CD14-positive monocyte (primary cell): ENCODE measurements at regions not wholly inside any gene's neighbourhood (a gene's known extent, or its start where the extent isn't known, plus 50 kb on each side); places are given as distances from the start of the nearest gene placed in this dataset.

Experiments used
- DNase-seq, 3 donors: peaks; one replicate each; pipeline ENCODE4 v3.0.0-alpha.2; 2011 to 2022
- H2AFZ ChIP-seq: 2 replicates; pipeline ENCODE4 v1.6.0; 2012; ENCODE audit warnings: mild to moderate bottlenecking, low read depth, low read length, inconsistent platforms; ENCODE audit not compliant: insufficient read depth, poor library complexity, severe bottlenecking
- H3K27ac ChIP-seq, 2 donors: 1 replicate in 1 of 2; 2 replicates in 1 of 2; pipeline ENCODE4 v1.5.1; 2012 to 2013; ENCODE audit warnings: low read length in 2 of 2, control low read depth in 1 of 2, inconsistent platforms in 1 of 2, low read depth in 1 of 2, mild to moderate bottlenecking in 1 of 2
- H3K27me3 ChIP-seq, 2 donors: one replicate each; pipeline versions ENCODE4 v1.6.0 to v1.6.1; 2011 to 2013; ENCODE audit warnings: low read length in 2 of 2; ENCODE audit not compliant: control insufficient read depth in 2 of 2, insufficient read depth in 2 of 2
- H3K36me3 ChIP-seq, 2 donors: replicated peaks in 1 of 2; 1 replicate in 1 of 2; 2 replicates in 1 of 2; pipeline versions ENCODE4 v1.5.1 to v1.6.1; 2012 to 2013; ENCODE audit warnings: low read length in 2 of 2, control low read depth in 1 of 2, inconsistent platforms in 1 of 2, mild to moderate bottlenecking in 1 of 2; ENCODE audit not compliant: insufficient read depth in 2 of 2, control insufficient read depth in 1 of 2
- H3K4me1 ChIP-seq, 2 donors: 1 replicate in 1 of 2; 2 replicates in 1 of 2; pipeline versions ENCODE4 v1.5.1 to v1.6.1; 2012 to 2013; ENCODE audit warnings: low read length in 2 of 2, control low read depth in 1 of 2, inconsistent platforms in 1 of 2, mild to moderate bottlenecking in 1 of 2, moderate library complexity in 1 of 2; ENCODE audit not compliant: insufficient read depth in 2 of 2, control insufficient read depth in 1 of 2
- H3K4me2 ChIP-seq: replicated peaks from 2 replicates; pipeline ENCODE3; 2012; ENCODE audit warnings: low read length, moderate library complexity, mild to moderate bottlenecking; ENCODE audit not compliant: poor library complexity, severe bottlenecking; ENCODE audit errors: extremely low read depth
- H3K4me3 ChIP-seq, 3 experiments: fragments of 200-600 bp in 1 of 3; sonication (generic) in 1 of 3; replicated peaks in 1 of 3; 1 replicate in 2 of 3; 2 replicates in 1 of 3; pipeline ENCODE4 v1.5.1; 2011 to 2013; ENCODE audit warnings: low read length in 3 of 3, mild to moderate bottlenecking in 3 of 3, control low read depth in 2 of 3, low read depth in 2 of 3, inconsistent platforms in 1 of 3, moderate library complexity in 1 of 3
- H3K79me2 ChIP-seq: 2 replicates; pipeline ENCODE4 v1.6.0; 2012; ENCODE audit warnings: mild to moderate bottlenecking, control low read depth, inconsistent platforms, low read length, moderate library complexity; ENCODE audit not compliant: insufficient read depth
- H3K9ac ChIP-seq: 2 replicates; pipeline ENCODE4 v1.6.0; 2017; ENCODE audit warnings: low read length, mild to moderate bottlenecking; ENCODE audit not compliant: insufficient read depth, poor library complexity, severe bottlenecking
- H3K9me3 ChIP-seq, 2 donors: replicated peaks in 1 of 2; 1 replicate in 1 of 2; 2 replicates in 1 of 2; pipeline versions ENCODE4 v1.5.1 to v1.6.1; 2012 to 2013; ENCODE audit warnings: low read length in 2 of 2, control low read depth in 1 of 2; ENCODE audit not compliant: control insufficient read depth in 1 of 2, insufficient read depth in 1 of 2
- H4K20me1 ChIP-seq: 2 replicates; pipeline ENCODE4 v1.6.0; 2012; ENCODE audit warnings: mild to moderate bottlenecking, low read length, control low read depth, moderate library complexity; ENCODE audit not compliant: insufficient read depth
- H3K27ac Mint-ChIP-seq, 7 donors: one replicate each; pipeline ENCODE4 v1.8.0; 2020; ENCODE audit warnings: mild to moderate bottlenecking in 7 of 7, mixed read lengths in 7 of 7, moderate library complexity in 6 of 7, inconsistent platforms in 2 of 7
- H3K27me3 Mint-ChIP-seq, 3 donors: one replicate each; pipeline ENCODE4 v1.8.0; 2021 to 2022; ENCODE audit warnings: low read depth in 3 of 3, mild to moderate bottlenecking in 3 of 3, mixed read lengths in 3 of 3, moderate library complexity in 3 of 3, inconsistent platforms in 1 of 3
- H3K36me3 Mint-ChIP-seq, 2 donors: one replicate each; pipeline ENCODE4 v1.8.0; 2020; ENCODE audit warnings: mixed read lengths in 2 of 2, inconsistent platforms in 1 of 2, mild to moderate bottlenecking in 1 of 2
- H3K4me1 Mint-ChIP-seq: one replicate; pipeline ENCODE4 v1.8.0; 2020; ENCODE audit warnings: mild to moderate bottlenecking, mixed read lengths
- H3K4me3 Mint-ChIP-seq, 2 donors: one replicate each; pipeline ENCODE4 v1.8.0; 2020; ENCODE audit warnings: mild to moderate bottlenecking in 2 of 2, mixed read lengths in 2 of 2, moderate library complexity in 1 of 2
- H3K9me3 Mint-ChIP-seq, 7 donors: one replicate each; pipeline ENCODE4 v1.8.0; 2020 to 2022; ENCODE audit warnings: mixed read lengths in 7 of 7, mild to moderate bottlenecking in 6 of 7, moderate library complexity in 6 of 7, inconsistent platforms in 2 of 7
- WGBS: methylation state at CpG from one replicate; pipeline ENCODE4 v1.1.5; 2013; ENCODE audit warnings: missing lambda C conversion rate; ENCODE audit not compliant: insufficient coverage; 5-methylcytosine and 5-hydroxymethylcytosine counted together
- intact Hi-C, 2 donors: fragments of 100-400 bp; cut with micrococcal nuclease; formaldehyde crosslinking; loops; one replicate each; pipeline versions ENCODE4 v1.15.0 to v1.15.1; 2023
- TF ChIP-seq, protein P1 (sequence below): fragments of 200-600 bp; IDR thresholded peaks from one replicate; pipeline ENCODE4 v1.8.0; 2022; ENCODE audit warnings: antibody characterized with exemption, mild to moderate bottlenecking

DNA sequence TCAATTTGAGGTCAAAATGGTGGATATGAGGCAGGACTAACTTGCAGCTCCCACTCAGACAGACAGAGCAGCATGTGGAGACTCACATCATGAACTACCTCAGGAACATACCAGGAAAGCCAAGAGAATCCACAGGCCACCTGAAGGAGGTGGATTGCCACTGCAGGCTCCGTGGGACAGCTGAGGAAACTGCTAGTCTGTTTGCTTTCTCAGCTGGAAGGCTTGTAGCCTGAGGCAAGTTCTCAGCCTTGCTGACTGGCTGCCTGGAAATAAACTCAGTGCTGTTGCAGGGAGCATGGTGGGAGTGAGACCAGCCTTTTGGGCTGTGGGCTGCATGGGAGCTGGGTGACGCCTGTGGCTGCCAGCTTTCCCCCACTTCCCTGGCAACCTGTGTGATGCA, 202.9 kb downstream of the ZNF248 start:
- no peak for DNase-seq
- Mint-ChIP-seq H3K4me1 (no peaks in the 10 kb centered on the region), H3K36me3 (no peaks in the 10 kb centered on the region), H3K4me3 (no peak overlapping the region), H3K27ac (no peak overlapping the region), H3K27me3 (peaks cover 0 to 1% (median 0%) of the 10 kb centered on the region in 3 donors), H3K9me3 (peaks cover 17 to 51% (median 32%) of the 10 kb centered on the region in 7 donors)
- Histone ChIP-seq H3K27me3 (no peaks in the 10 kb centered on the region), H4K20me1 (no peaks in the 10 kb centered on the region), H3K4me3 (no peak overlapping the region), H3K4me1 (no peaks in the 10 kb centered on the region), H2AFZ (no peak overlapping the region), H3K36me3 (no peaks in the 10 kb centered on the region), H3K9ac (no peak overlapping the region), H3K79me2 (no peaks in the 10 kb centered on the region), H3K4me2 (no peak overlapping the region), H3K9me3 (peaks cover 38 to 69% of the 10 kb centered on the region in 2 donors), H3K27ac (no peak overlapping the region)
- intact Hi-C loops = no loop called here
- WGBS = 66% methylated on average over 2 of the region's 2 CpGs
- TF ChIP-seq, protein P1, sequence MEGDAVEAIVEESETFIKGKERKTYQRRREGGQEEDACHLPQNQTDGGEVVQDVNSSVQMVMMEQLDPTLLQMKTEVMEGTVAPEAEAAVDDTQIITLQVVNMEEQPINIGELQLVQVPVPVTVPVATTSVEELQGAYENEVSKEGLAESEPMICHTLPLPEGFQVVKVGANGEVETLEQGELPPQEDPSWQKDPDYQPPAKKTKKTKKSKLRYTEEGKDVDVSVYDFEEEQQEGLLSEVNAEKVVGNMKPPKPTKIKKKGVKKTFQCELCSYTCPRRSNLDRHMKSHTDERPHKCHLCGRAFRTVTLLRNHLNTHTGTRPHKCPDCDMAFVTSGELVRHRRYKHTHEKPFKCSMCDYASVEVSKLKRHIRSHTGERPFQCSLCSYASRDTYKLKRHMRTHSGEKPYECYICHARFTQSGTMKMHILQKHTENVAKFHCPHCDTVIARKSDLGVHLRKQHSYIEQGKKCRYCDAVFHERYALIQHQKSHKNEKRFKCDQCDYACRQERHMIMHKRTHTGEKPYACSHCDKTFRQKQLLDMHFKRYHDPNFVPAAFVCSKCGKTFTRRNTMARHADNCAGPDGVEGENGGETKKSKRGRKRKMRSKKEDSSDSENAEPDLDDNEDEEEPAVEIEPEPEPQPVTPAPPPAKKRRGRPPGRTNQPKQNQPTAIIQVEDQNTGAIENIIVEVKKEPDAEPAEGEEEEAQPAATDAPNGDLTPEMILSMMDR = no peak

DNA sequence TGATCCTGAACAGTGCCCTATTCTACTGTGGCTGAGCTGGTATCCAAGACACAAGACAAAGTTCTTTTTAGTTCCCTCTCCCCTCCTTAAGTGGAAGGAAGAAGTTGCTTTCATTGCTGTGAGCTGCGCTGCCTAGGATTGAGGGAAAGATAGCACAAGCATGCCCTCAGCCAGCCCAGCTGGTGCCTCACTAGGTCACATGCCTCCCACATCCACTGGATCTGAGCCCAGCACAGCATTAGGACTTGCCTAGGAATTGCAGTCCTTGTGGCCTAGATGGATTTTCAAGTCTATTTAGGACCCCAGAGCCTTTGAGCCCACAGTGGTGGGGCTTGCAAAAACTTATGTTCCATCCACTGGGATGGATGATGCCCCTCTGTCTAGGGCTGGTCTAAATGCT, 214.2 kb downstream of the ZNF248 start:
- peaks cover 47 to 64% of the 10 kb centered on the region in 2 donors for H3K9me3 ChIP-seq
- H3K36me3 ChIP-seq = no peaks in the 10 kb centered on the region
- no CpG with 5 or more reads among the region's 1 CpG for whole genome bisulfite sequencing
- Mint-ChIP-seq H3K27ac (no peak overlapping the region), H3K9me3 (peaks cover 17 to 39% (median 37%) of the 10 kb centered on the region in 7 donors), H3K4me1 (no peaks in the 10 kb centered on the region), H3K27me3 (peaks cover 0 to 1% (median 0%) of the 10 kb centered on the region in 3 donors), H3K4me3 (no peak overlapping the region), H3K36me3 (no peaks in the 10 kb centered on the region)
- H3K4me2 ChIP-seq = no peak overlapping the region
- no peaks in the 10 kb centered on the region for H4K20me1 ChIP-seq
- no peak for DNase-seq
- H2AFZ ChIP-seq = no peak overlapping the region
- intact Hi-C loops = no loop called here
- no peaks in the 10 kb centered on the region for H3K27me3 ChIP-seq
- H3K4me1 ChIP-seq = no peaks in the 10 kb centered on the region
- no peak overlapping the region for H3K9ac ChIP-seq
- TF ChIP-seq, protein P1 = no peak
- H3K79me2 ChIP-seq = no peaks in the 10 kb centered on the region
- no peak overlapping the region for H3K4me3 ChIP-seq
- no peak overlapping the region for H3K27ac ChIP-seq
